K562 (cell line): ENCODE measurements at regions not wholly inside any gene's neighbourhood (a gene's known extent, or its start where the extent isn't known, plus 50 kb on each side); places are given as distances from the start of the nearest gene placed in this dataset.

ENCODE experiments used
- CGGBP1 ChIP-seq: fragments of 250-450 bp; sonication (Bioruptor Pico); IDR thresholded peaks from 2 replicates; pipeline ENCODE4 v1.9.0; 2021; ENCODE audit warnings: mild to moderate bottlenecking
- DACH1 ChIP-seq: fragments of 450-650 bp; IDR thresholded peaks from 2 replicates; pipeline ENCODE4 v1.6.1; 2018; ENCODE audit not compliant: partially characterized antibody
- FOXM1 ChIP-seq, 2 experiments: fragments of 450-650 bp in 1 of 2; sonication (generic) in 1 of 2; formaldehyde crosslinking in 1 of 2; IDR thresholded peaks; 2 replicates each; pipeline versions ENCODE4 v1.6.1 to v1.9.0; 2017 to 2022; ENCODE audit warnings: low read depth in 2 of 2, mild to moderate bottlenecking in 2 of 2, missing genetic modification reagents in 1 of 2, moderate library complexity in 1 of 2
- HSF4 ChIP-seq: fragments of 250-450 bp; sonication (Bioruptor Pico); IDR thresholded peaks from 2 replicates; pipeline ENCODE4 v2.1.2; 2022; ENCODE audit warnings: mild to moderate bottlenecking, moderate library complexity, borderline replicate concordance
- IRF2 ChIP-seq: sonication (generic); formaldehyde crosslinking; IDR thresholded peaks from 2 replicates; pipeline ENCODE4 v1.8.1; 2022; ENCODE audit warnings: mild to moderate bottlenecking, missing genetic modification reagents
- PHF8 ChIP-seq: fragments of 200-600 bp; sonication (generic); IDR thresholded peaks from 2 replicates; pipeline ENCODE4 v1.6.1; 2012; ENCODE audit warnings: mixed run types, mild to moderate bottlenecking, inconsistent platforms, low read length, moderate library complexity, borderline replicate concordance
- POLR2A ChIP-seq: fragments of 450-650 bp; conservative IDR thresholded peaks from 2 replicates; pipeline ENCODE4 v1.6.1; 2016
- POLR2AphosphoS5 ChIP-seq: IDR thresholded peaks from 2 replicates; pipeline ENCODE4 v1.6.1; 2011; ENCODE audit warnings: mild to moderate bottlenecking, low read depth, low read length, moderate library complexity; ENCODE audit not compliant: control insufficient read depth, insufficient read depth
- SMC3 ChIP-seq: conservative IDR thresholded peaks from 2 replicates; pipeline ENCODE4 v1.6.1; 2011; ENCODE audit warnings: low read depth, low read length, improper control_type of control experiment; ENCODE audit not compliant: insufficient read depth
- ZNF76 ChIP-seq: fragments of 250-450 bp; sonication (Bioruptor Pico); IDR thresholded peaks from 2 replicates; pipeline ENCODE4 v1.4.0; 2020; ENCODE audit warnings: mild to moderate bottlenecking, moderate library complexity, borderline replicate concordance

GRCh38 chr13:44223770-44224444 lies 149.7 kb upstream of the SERP2 start:
- TF ChIP-seq POLR2A (no peak), IRF2 (CRISPR knock-in tag) (no peak), DACH1 (no peak), POLR2AphosphoS5 (no peak), HSF4 (CRISPR knock-in tag) (no peak), ZNF76 (CRISPR knock-in tag) (no peak), PHF8 (no peak), SMC3 (no peak), CGGBP1 (CRISPR knock-in tag) (no peak), FOXM1 (IDR thresholded peaks at IDR 0.05; ENCODE audit: low read depth) (no peak), FOXM1 (CRISPR knock-in tag; IDR thresholded peaks at IDR 0.05; ENCODE audit: low read depth) (no peak)
